SK-N-SH (cell line): ENCODE measurements at regions not wholly inside any gene's neighbourhood (a gene's known extent, or its start where the extent isn't known, plus 50 kb on each side); places are given as distances from the start of the nearest gene placed in this dataset.

Source experiments
- JUND ChIP-seq: IDR thresholded peaks from 2 replicates; pipeline ENCODE4 v1.4.0; 2012
- POLR2AphosphoS5 ChIP-seq: IDR thresholded peaks from 2 replicates; pipeline ENCODE4 v1.6.1; 2012; ENCODE audit warnings: low read depth, low read length
- REST ChIP-seq: IDR thresholded peaks from 2 replicates; pipeline ENCODE4 v1.6.1; 2012; ENCODE audit warnings: mild to moderate bottlenecking, low read depth, low read length, moderate library complexity
- RFX5 ChIP-seq: IDR thresholded peaks from 2 replicates; pipeline ENCODE4 v1.6.1; 2012; ENCODE audit warnings: mild to moderate bottlenecking, improper control_type of control experiment, low read length
- TF ChIP-seq, protein P1 (sequence below): IDR thresholded peaks from 2 replicates; pipeline ENCODE4; 2012
- TF ChIP-seq, protein P2 (sequence below): IDR thresholded peaks from 2 replicates; pipeline ENCODE4 v1.4.0; 2012; ENCODE audit warnings: low read depth

DNA sequence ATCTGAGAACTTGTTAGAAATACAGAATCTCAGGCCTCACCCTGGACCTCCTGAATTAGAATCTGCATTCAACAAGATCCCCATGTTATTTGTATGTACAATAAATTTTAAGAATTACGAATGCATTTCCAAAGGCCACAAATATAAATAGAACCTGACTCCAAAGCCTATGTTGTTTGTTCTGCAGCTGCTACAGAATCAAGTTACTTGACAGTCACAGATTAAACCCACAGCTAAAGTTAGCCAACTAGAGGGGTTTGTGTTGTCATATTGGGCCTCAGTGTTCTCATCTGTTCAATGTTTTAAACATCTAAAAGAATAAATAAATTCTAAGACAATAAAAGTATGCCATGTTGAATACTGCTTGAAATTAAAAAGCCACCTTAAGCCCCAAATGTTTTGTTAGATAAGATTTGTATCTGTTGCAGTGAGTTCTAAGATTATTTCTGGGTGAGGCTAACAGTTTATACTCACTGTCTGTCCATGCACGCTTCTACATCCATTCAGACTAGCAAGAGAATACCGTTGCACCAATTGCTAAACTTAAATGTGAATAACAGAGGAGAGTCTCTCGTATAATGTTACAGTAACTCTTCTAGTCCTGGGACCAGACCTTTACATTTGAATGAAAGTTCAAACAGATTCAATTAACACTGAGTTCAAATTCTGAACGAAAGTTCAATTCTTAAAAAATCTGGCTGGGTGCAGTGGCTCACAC lies 200.4 kb downstream of the MEMO1 start:
- TF ChIP-seq RFX5 = no peak
- TF ChIP-seq, protein P1, sequence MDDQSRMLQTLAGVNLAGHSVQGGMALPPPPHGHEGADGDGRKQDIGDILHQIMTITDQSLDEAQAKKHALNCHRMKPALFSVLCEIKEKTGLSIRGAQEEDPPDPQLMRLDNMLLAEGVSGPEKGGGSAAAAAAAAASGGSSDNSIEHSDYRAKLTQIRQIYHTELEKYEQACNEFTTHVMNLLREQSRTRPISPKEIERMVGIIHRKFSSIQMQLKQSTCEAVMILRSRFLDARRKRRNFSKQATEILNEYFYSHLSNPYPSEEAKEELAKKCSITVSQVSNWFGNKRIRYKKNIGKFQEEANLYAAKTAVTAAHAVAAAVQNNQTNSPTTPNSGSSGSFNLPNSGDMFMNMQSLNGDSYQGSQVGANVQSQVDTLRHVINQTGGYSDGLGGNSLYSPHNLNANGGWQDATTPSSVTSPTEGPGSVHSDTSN = no peak
- no peak for TF ChIP-seq JUND
- TF ChIP-seq POLR2AphosphoS5 = no peak
- TF ChIP-seq, protein P2, sequence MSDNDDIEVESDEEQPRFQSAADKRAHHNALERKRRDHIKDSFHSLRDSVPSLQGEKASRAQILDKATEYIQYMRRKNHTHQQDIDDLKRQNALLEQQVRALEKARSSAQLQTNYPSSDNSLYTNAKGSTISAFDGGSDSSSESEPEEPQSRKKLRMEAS = no peak
- no peak for TF ChIP-seq REST
